ENCODE measurements at regions not wholly inside any gene's neighbourhood (a gene's known extent, or its start where the extent isn't known, plus 50 kb on each side); places are given as distances from the start of the nearest gene placed in this dataset.

- WGBS, 5 donors: 54 to 71% (median 66%) methylated on average over 1 of the region's 1 CpG
- H3K4me3 ChIP-seq: no peak overlapping the region
- TF ChIP-seq EP300 (IDR thresholded peaks at IDR 0.05) (no peak), POLR2A (IDR thresholded peaks at IDR 0.05) (no peak), CTCF (IDR thresholded peaks at IDR 0.05) (no peak), POLR2AphosphoS5 (IDR thresholded peaks at IDR 0.05) (no peak)
- DNase-seq: peak in 1 of 2 donors; percentile 12
- H3K4me1 ChIP-seq: no peaks in the 10 kb centered on the region
- no peaks in the 10 kb centered on the region for H3K27me3 ChIP-seq
- no peaks in the 10 kb centered on the region for H3K9me3 ChIP-seq
- no peaks in the 10 kb centered on the region for H3K36me3 ChIP-seq
- intact Hi-C loops (cut with DNase I; ENCODE audit: low total_unique reads): no loop called here
- no peak overlapping the region for H3K27ac ChIP-seq
Observed at GRCh38 chr13:55091172-55091571, 2049.5 kb upstream of the PRR20A start.

- no peak overlapping the region for H3K27ac ChIP-seq
- H3K4me3 ChIP-seq: no peak overlapping the region
- no peaks in the 10 kb centered on the region for H3K4me1 ChIP-seq
- 81 to 94% (median 86%) methylated on average over 1 of the region's 1 CpG for WGBS, 5 donors
- DNase-seq: no peak
- H3K36me3 ChIP-seq: no peaks in the 10 kb centered on the region
- no peaks in the 10 kb centered on the region for H3K27me3 ChIP-seq
- H3K9me3 ChIP-seq: no peaks in the 10 kb centered on the region
- intact Hi-C loops (cut with DNase I; ENCODE audit: low total_unique reads): no loop called here
- TF ChIP-seq POLR2AphosphoS5 (IDR thresholded peaks at IDR 0.05) (no peak), EP300 (IDR thresholded peaks at IDR 0.05) (no peak), CTCF (IDR thresholded peaks at IDR 0.05) (no peak), POLR2A (IDR thresholded peaks at IDR 0.05) (no peak)
Observed at GRCh38 chr13:55106509-55106908, 2034.2 kb upstream of the PRR20A start.

GRCh38 chr13:55120631-55121030, 2020.1 kb upstream of the PRR20A start:
- no peak for DNase-seq
- TF ChIP-seq EP300 (IDR thresholded peaks at IDR 0.05) (no peak), POLR2AphosphoS5 (IDR thresholded peaks at IDR 0.05) (no peak), POLR2A (IDR thresholded peaks at IDR 0.05) (no peak), CTCF (IDR thresholded peaks at IDR 0.05) (no peak)
- no peaks in the 10 kb centered on the region for H3K4me1 ChIP-seq
- no peaks in the 10 kb centered on the region for H3K9me3 ChIP-seq
- no peaks in the 10 kb centered on the region for H3K36me3 ChIP-seq
- intact Hi-C loops (cut with DNase I; ENCODE audit: low total_unique reads): no loop called here
- H3K4me3 ChIP-seq: no peak overlapping the region
- H3K27me3 ChIP-seq: no peaks in the 10 kb centered on the region
- H3K27ac ChIP-seq: no peak overlapping the region

DNA sequence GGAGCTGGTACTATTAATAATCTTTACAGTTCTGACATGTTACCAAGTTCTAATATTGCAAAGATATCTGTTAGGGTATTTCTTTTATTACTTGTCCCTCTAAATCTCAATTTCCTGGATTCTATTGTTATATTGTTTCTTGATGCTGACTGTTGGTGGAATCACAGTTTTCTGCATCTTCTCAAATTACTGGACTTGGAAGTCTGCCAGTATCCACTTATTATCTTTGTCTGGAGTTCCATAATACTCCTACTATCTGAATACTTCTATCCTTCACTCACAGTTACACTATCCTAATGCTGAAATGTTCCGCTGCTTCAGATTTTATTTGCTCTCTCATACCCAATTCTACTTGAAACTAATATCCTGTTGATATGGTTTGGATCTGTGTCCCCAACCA, 1985.7 kb upstream of the PRR20A start:
- H3K4me1 ChIP-seq: no peaks in the 10 kb centered on the region
- TF ChIP-seq CTCF (IDR thresholded peaks at IDR 0.05): no peak
- no peak for TF ChIP-seq POLR2A (IDR thresholded peaks at IDR 0.05)
- no peaks in the 10 kb centered on the region for H3K27me3 ChIP-seq
- H3K4me3 ChIP-seq: no peak overlapping the region
- H3K36me3 ChIP-seq: no peaks in the 10 kb centered on the region
- no peak for DNase-seq
- 88 to 100% (median 100%) methylated on average over 1 of the region's 1 CpG for WGBS, 5 donors
- H3K27ac ChIP-seq: no peak overlapping the region
- peaks cover 0 to 16% (median 12%) of the 10 kb centered on the region in 4 donors for H3K9me3 ChIP-seq
- intact Hi-C loops (cut with DNase I; ENCODE audit: low total_unique reads): no loop called here

- peaks cover 0 to 16% (median 12%) of the 10 kb centered on the region in 4 donors for H3K9me3 ChIP-seq
- no peaks in the 10 kb centered on the region for H3K27me3 ChIP-seq
- H3K4me1 ChIP-seq: no peaks in the 10 kb centered on the region
- no peak overlapping the region for H3K27ac ChIP-seq
- TF ChIP-seq POLR2A (IDR thresholded peaks at IDR 0.05) (no peak), POLR2AphosphoS5 (IDR thresholded peaks at IDR 0.05) (no peak), CTCF (IDR thresholded peaks at IDR 0.05) (no peak), EP300 (IDR thresholded peaks at IDR 0.05) (no peak)
- no peak overlapping the region for H3K4me3 ChIP-seq
- no peak for DNase-seq
- WGBS, 5 donors: 64 to 74% (median 66%) methylated on average over 4 of the region's 4 CpGs
- intact Hi-C loops (cut with DNase I; ENCODE audit: low total_unique reads): no loop called here
- H3K36me3 ChIP-seq: no peaks in the 10 kb centered on the region
Observed at GRCh38 chr13:55159765-55160164, 1981.0 kb upstream of the PRR20A start.

All from stomach (tissue), 8 donors.